ENCODE measurements at regions not wholly inside any gene's neighbourhood (a gene's known extent, or its start where the extent isn't known, plus 50 kb on each side); places are given as distances from the start of the nearest gene placed in this dataset.

DNA sequence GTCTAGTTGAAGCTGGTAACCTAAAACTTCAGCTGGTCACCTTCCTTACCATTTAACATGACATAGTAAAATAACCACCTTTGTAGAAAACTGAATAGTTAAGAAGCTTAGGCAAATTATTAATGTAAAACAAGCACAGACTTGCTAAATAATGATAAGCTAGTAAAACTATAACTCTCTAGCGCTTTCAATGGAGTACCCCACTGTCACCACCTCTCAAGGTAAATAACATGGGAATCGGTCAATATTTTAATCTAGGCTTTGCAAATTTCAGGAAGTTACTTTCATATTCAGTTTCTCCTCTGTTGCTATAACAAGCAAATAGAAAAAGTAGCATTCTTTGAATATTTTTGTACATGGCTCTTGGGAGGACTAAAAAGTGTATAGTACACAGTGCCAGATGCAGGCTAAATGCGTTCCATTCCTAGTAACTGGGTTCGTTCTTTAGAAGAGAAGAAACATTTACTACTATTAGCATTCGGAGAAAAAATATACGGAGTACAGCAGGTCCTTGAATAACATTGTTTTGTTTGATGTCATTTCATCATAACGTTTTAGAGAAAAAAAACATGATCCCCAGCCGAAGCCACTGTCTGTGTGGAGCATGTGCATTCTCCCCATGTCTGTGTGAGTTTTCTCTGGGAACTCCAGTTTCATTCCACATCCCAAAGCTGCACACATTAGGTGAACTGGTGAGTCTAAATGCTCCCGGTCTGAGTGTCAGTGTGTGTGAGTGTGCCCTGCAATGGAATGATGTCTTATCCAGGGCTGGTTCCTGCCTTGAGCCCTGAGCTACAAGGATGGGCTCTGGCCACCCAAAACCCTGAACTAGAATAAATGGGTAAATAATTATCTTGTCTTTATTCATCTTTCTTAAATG, 52.5 kb downstream of the EPRS1 start:
- H3K36me3 Mint-ChIP-seq (ENCODE audit: low read depth): peaks cover 21% of the 10 kb centered on the region
- peak overlapping the region; percentile 16 for H3K4me3 Mint-ChIP-seq (ENCODE audit: unreplicated experiment)
- H3K4me1 Mint-ChIP-seq (ENCODE audit: low read depth): peaks cover 25% of the 10 kb centered on the region
- DNase-seq (ENCODE audit: low spot score): no peak
- H3K27ac Mint-ChIP-seq (ENCODE audit: unreplicated experiment): peak overlapping the region; percentile 89
- no peaks in the 10 kb centered on the region for H3K27me3 Mint-ChIP-seq (ENCODE audit: low read depth)
- H3K9me3 Mint-ChIP-seq (ENCODE audit: low read depth): no peaks in the 10 kb centered on the region
- TF ChIP-seq, protein P1, sequence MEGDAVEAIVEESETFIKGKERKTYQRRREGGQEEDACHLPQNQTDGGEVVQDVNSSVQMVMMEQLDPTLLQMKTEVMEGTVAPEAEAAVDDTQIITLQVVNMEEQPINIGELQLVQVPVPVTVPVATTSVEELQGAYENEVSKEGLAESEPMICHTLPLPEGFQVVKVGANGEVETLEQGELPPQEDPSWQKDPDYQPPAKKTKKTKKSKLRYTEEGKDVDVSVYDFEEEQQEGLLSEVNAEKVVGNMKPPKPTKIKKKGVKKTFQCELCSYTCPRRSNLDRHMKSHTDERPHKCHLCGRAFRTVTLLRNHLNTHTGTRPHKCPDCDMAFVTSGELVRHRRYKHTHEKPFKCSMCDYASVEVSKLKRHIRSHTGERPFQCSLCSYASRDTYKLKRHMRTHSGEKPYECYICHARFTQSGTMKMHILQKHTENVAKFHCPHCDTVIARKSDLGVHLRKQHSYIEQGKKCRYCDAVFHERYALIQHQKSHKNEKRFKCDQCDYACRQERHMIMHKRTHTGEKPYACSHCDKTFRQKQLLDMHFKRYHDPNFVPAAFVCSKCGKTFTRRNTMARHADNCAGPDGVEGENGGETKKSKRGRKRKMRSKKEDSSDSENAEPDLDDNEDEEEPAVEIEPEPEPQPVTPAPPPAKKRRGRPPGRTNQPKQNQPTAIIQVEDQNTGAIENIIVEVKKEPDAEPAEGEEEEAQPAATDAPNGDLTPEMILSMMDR (IDR thresholded peaks at IDR 0.05): no peak

DNA sequence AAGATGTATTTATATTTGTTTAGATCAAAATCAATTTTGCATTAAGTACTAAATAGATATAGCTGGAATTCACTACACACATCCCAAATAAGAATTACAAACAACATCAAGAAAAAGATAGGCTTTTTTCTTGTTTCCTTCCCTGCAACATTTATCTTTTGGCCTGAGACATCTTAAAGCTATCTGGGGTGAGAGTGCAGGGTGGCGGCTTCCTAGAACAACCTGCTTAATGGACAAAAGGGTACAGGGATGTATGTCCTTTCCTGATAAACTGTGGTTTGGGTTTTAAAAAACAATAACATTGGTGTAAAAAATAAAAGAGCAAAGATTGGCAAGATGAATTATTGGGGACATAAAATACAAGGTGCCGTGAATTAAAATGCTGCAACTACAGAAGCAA, 54.4 kb downstream of the EPRS1 start:
- Mint-ChIP-seq H3K27me3 (ENCODE audit: low read depth) (no peaks in the 10 kb centered on the region), H3K4me1 (ENCODE audit: low read depth) (peaks cover 25% of the 10 kb centered on the region), H3K36me3 (ENCODE audit: low read depth) (peaks cover 25% of the 10 kb centered on the region), H3K4me3 (ENCODE audit: unreplicated experiment) (no peak overlapping the region), H3K27ac (ENCODE audit: unreplicated experiment) (no peak overlapping the region), H3K9me3 (ENCODE audit: low read depth) (no peaks in the 10 kb centered on the region)
- DNase-seq (ENCODE audit: low spot score): no peak
- TF ChIP-seq, protein P1 (IDR thresholded peaks at IDR 0.05): no peak

DNA sequence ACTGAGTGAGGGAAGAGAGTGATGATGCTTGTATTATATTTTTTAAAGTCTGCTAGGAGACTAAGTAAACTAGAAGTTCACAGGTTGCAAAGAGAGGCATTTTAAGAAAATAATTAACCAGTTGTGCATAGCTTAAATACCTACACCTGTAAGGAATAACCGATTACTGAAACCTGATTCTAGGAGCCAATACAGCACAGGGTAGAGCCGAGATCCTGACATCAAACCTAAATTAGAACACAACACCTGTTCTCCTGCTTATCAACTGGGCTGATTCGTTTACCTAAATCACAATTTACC, 54.8 kb downstream of the EPRS1 start:
- TF ChIP-seq, protein P1 (IDR thresholded peaks at IDR 0.05): no peak
- no peak for DNase-seq (ENCODE audit: low spot score)
- Mint-ChIP-seq H3K27ac (ENCODE audit: unreplicated experiment) (peak overlapping the region; percentile 62), H3K4me1 (ENCODE audit: low read depth) (peaks cover 25% of the 10 kb centered on the region), H3K27me3 (ENCODE audit: low read depth) (no peaks in the 10 kb centered on the region), H3K9me3 (ENCODE audit: low read depth) (no peaks in the 10 kb centered on the region), H3K36me3 (ENCODE audit: low read depth) (peaks cover 23% of the 10 kb centered on the region), H3K4me3 (ENCODE audit: unreplicated experiment) (no peak overlapping the region)

DNA sequence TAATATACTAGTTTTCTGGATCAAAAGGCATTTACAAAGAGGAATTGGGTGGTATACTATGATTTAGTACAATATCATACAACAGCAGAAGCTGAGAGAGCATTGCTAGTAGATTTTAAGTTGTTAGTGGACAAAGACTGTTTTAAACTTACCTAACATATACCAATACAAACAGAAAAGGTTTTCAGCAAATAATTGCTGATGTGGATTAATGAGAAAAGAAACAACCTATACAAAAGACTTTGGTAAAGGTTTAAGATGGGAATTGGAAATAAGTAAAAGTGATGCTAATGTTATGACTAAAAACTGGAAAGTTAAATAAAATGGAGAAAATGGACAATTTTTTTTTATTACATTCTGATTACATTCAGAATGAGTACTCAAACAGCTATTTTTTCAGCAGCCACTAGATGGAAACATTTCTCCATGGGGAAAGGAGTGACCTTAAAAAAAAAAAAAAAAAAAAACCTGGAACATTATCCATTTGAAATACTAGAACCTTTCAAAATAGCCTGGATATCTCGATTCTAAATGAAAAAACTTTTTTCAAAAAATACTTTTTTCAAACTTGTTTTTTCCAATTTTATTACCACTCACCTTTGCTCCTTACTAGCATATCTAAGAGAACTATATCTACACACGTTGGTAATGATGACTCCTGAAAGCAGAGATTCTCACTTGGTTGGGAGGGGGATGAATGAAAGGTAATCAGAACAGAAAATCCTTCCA, 55.4 kb downstream of the EPRS1 start:
- TF ChIP-seq, protein P1 (IDR thresholded peaks at IDR 0.05): peak; percentile 87
- no peak overlapping the region for H3K4me3 Mint-ChIP-seq (ENCODE audit: unreplicated experiment)
- H3K27ac Mint-ChIP-seq (ENCODE audit: unreplicated experiment): peak overlapping the region; percentile 62
- H3K36me3 Mint-ChIP-seq (ENCODE audit: low read depth): peaks cover 23% of the 10 kb centered on the region
- no peak for DNase-seq (ENCODE audit: low spot score)
- H3K4me1 Mint-ChIP-seq (ENCODE audit: low read depth): peaks cover 25% of the 10 kb centered on the region
- H3K9me3 Mint-ChIP-seq (ENCODE audit: low read depth): no peaks in the 10 kb centered on the region
- no peaks in the 10 kb centered on the region for H3K27me3 Mint-ChIP-seq (ENCODE audit: low read depth)

DNA sequence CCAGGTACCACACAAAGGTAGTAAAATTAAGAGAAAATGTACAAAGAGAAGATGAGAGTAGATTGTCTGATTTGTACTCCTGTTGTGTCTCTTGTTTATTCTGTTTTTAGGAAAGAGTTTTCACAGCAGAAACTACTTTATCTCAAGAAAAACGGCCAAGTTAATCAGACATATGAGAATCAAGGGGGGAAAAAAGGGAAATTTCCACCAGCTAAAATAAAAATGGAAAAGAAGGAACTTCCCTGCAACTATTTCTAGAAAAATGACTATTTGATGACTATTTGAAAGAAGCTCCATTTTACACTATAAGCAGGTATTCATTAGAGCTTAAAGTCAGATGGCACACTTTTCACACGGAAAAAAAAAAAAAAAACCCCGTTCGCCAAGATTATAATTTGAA, 56.5 kb downstream of the EPRS1 start:
- H3K27me3 Mint-ChIP-seq (ENCODE audit: low read depth): no peaks in the 10 kb centered on the region
- no peak for DNase-seq (ENCODE audit: low spot score)
- H3K4me3 Mint-ChIP-seq (ENCODE audit: unreplicated experiment): no peak overlapping the region
- H3K36me3 Mint-ChIP-seq (ENCODE audit: low read depth): peaks cover 14% of the 10 kb centered on the region
- TF ChIP-seq, protein P1 (IDR thresholded peaks at IDR 0.05): no peak
- no peaks in the 10 kb centered on the region for H3K9me3 Mint-ChIP-seq (ENCODE audit: low read depth)
- peak overlapping the region; percentile 32 for H3K27ac Mint-ChIP-seq (ENCODE audit: unreplicated experiment)
- H3K4me1 Mint-ChIP-seq (ENCODE audit: low read depth): peaks cover 21% of the 10 kb centered on the region
